SK-N-SH (cell line): ENCODE measurements at regions not wholly inside any gene's neighbourhood (a gene's known extent, or its start where the extent isn't known, plus 50 kb on each side); places are given as distances from the start of the nearest gene placed in this dataset.

Experiments used
- CTCF ChIA-PET: fragments of 300-600, 350-600 bp; formaldehyde crosslinking; extraction: SDS; loops from one replicate; lab custom pipeline; 2021; lab: Yijun Ruan, JAX
- POLR2A ChIA-PET: fragments of 350-600 bp; sonication (Branson Sonifier 250); formaldehyde crosslinking; extraction: SDS; loops from one replicate; lab custom pipeline; 2020; ENCODE audit warnings: antibody characterized with exemption, inconsistent platforms; lab: Yijun Ruan, JAX
- DNase-seq: peaks from one replicate; pipeline ENCODE4 v3.0.0; 2012
- H2AFZ ChIP-seq: fragments of 200-600 bp; sonication (generic); 2 replicates; pipeline ENCODE4 v1.8.1; 2016; ENCODE audit warnings: antibody characterized with exemption, mild to moderate bottlenecking, low read depth
- H3F3A ChIP-seq: fragments of 200-600 bp; sonication (generic); replicated peaks from 2 replicates; pipeline ENCODE3; 2016; ENCODE audit warnings: antibody characterized with exemption, mild to moderate bottlenecking; ENCODE audit not compliant: insufficient read depth
- H3K27ac ChIP-seq, 2 experiments: fragments of 200-500 bp in 1 of 2; fragments of 200-600 bp in 1 of 2; sonication (Bioruptor generic) in 1 of 2; sonication (generic), shearing (Covaris generic) in 1 of 2; 2 replicates each; pipeline versions ENCODE4 v1.5.1 to v1.6.1; 2014 to 2016; ENCODE audit warnings: low read depth in 2 of 2, inconsistent platforms in 1 of 2, low read length in 1 of 2, mild to moderate bottlenecking in 1 of 2, mixed read lengths in 1 of 2
- H3K27me3 ChIP-seq: fragments of 200-600 bp; sonication (generic), shearing (Covaris generic); 2 replicates; pipeline ENCODE4 v1.6.1; 2016; ENCODE audit warnings: mixed run types; ENCODE audit not compliant: insufficient read depth
- H3K36me3 ChIP-seq, 2 experiments: fragments of 200-500 bp in 1 of 2; fragments of 200-600 bp in 1 of 2; sonication (Bioruptor generic) in 1 of 2; sonication (generic) in 1 of 2; replicated peaks in 1 of 2; 2 replicates each; pipeline versions ENCODE3 to v1.5.1; 2014 to 2016; ENCODE audit warnings: low read length in 1 of 2, mild to moderate bottlenecking in 1 of 2; ENCODE audit not compliant: insufficient read depth in 2 of 2, control insufficient read depth in 1 of 2
- H3K4me1 ChIP-seq, 2 experiments: fragments of 200-500 bp in 1 of 2; fragments of 200-600 bp in 1 of 2; sonication (Bioruptor generic) in 1 of 2; sonication (generic), shearing (Covaris generic) in 1 of 2; 2 replicates each; pipeline versions ENCODE4 v1.5.1 to v1.6.1; 2014 to 2016; ENCODE audit warnings: low read depth in 1 of 2, low read length in 1 of 2, mixed run types in 1 of 2; ENCODE audit not compliant: insufficient read depth in 2 of 2, control insufficient read depth in 1 of 2
- H3K4me2 ChIP-seq: fragments of 200-600 bp; sonication (generic), shearing (Covaris generic); 2 replicates; pipeline ENCODE4 v1.6.1; 2017; ENCODE audit warnings: mixed run types
- H3K4me3 ChIP-seq, 2 experiments: fragments of 200-500 bp in 1 of 2; fragments of 200-600 bp in 1 of 2; sonication (Bioruptor generic) in 1 of 2; sonication (generic), shearing (Covaris generic) in 1 of 2; 2 replicates each; pipeline versions ENCODE4 v1.5.1 to v1.8.1; 2014 to 2016; ENCODE audit warnings: low read depth in 2 of 2, inconsistent platforms in 1 of 2, low read length in 1 of 2, mild to moderate bottlenecking in 1 of 2, mixed read lengths in 1 of 2, moderate library complexity in 1 of 2
- H3K79me2 ChIP-seq: fragments of 200-600 bp; sonication (generic); 2 replicates; pipeline ENCODE4 v1.8.1; 2017; ENCODE audit warnings: mild to moderate bottlenecking; ENCODE audit not compliant: insufficient read depth
- H3K9ac ChIP-seq: fragments of 200-600 bp; sonication (generic); 2 replicates; pipeline ENCODE4 v1.6.1; 2017; ENCODE audit warnings: mixed run types
- H3K9me2 ChIP-seq: fragments of 200-600 bp; sonication (generic); 2 replicates; pipeline ENCODE4 v1.6.1; 2017; ENCODE audit warnings: mixed run types
- H3K9me3 ChIP-seq: fragments of 200-600 bp; sonication (generic); 2 replicates; pipeline ENCODE4 v1.6.1; 2017; ENCODE audit warnings: mixed run types, mild to moderate bottlenecking, moderate library complexity
- H4K20me1 ChIP-seq: fragments of 200-600 bp; sonication (generic); 2 replicates; pipeline ENCODE4 v1.6.1; 2017; ENCODE audit warnings: mild to moderate bottlenecking, mixed run types; ENCODE audit not compliant: insufficient read depth
- CHD2 ChIP-seq: fragments of 150-350 bp; IDR thresholded peaks from 2 replicates; pipeline ENCODE4 v1.6.1; 2018; ENCODE audit warnings: low read length; ENCODE audit not compliant: partially characterized antibody
- ELF1 ChIP-seq: IDR thresholded peaks from 2 replicates; pipeline ENCODE4 v1.4.0; 2012
- EZH2phosphoT487 ChIP-seq: fragments of 200-600 bp; sonication (generic); IDR thresholded peaks from 2 replicates; pipeline ENCODE4 v1.6.1; 2017; ENCODE audit warnings: low read depth, mixed run types, mild to moderate bottlenecking, antibody characterized with exemption, moderate library complexity, borderline replicate concordance
- GABPA ChIP-seq: IDR thresholded peaks from 2 replicates; pipeline ENCODE4 v1.4.0; 2012; ENCODE audit warnings: low read depth, mild to moderate bottlenecking
- GATA2 ChIP-seq: sonication (generic); formaldehyde crosslinking; IDR thresholded peaks from 2 replicates; pipeline ENCODE4 v1.5.0; 2020; ENCODE audit warnings: mild to moderate bottlenecking, missing genetic modification reagents
- MXI1 ChIP-seq: IDR thresholded peaks from 2 replicates; pipeline ENCODE4 v1.6.1; 2012; ENCODE audit warnings: mild to moderate bottlenecking, low read depth, low read length, improper control_type of control experiment
- SIN3A ChIP-seq: IDR thresholded peaks from 2 replicates; pipeline ENCODE4 v1.6.1; 2012; ENCODE audit warnings: low read depth, mild to moderate bottlenecking, low read length, moderate library complexity, borderline replicate concordance
- TAF1 ChIP-seq: IDR thresholded peaks from 2 replicates; pipeline ENCODE4 v1.6.1; 2012; ENCODE audit warnings: low read depth, mild to moderate bottlenecking, low read length, moderate library complexity, borderline replicate concordance
- USF2 ChIP-seq: fragments of 150-350 bp; IDR thresholded peaks from 2 replicates; pipeline ENCODE4 v1.6.1; 2017; ENCODE audit warnings: antibody characterized with exemption, low read length, low read depth, borderline replicate concordance
- WGBS: methylation state at CpG from one replicate; pipeline ENCODE4 v1.1.6; 2017; ENCODE audit warnings: low lambda C conversion rate; 5-methylcytosine and 5-hydroxymethylcytosine counted together
- TF ChIP-seq, protein P1 (sequence below): IDR thresholded peaks from 2 replicates; pipeline ENCODE4 v1.6.1; 2012; ENCODE audit warnings: mild to moderate bottlenecking, low read depth, low read length, moderate library complexity
- TF ChIP-seq, protein P2 (sequence below): fragments of 200-600 bp; sonication (generic); IDR thresholded peaks from 2 replicates; pipeline ENCODE4 v1.6.1; 2017; ENCODE audit warnings: antibody characterized with exemption, mild to moderate bottlenecking, moderate library complexity

GRCh38 chr5:42896523-42896922 is 84.8 kb upstream of the SELENOP start:
- no peaks in the 10 kb centered on the region for H3F3A ChIP-seq
- H3K9me2 ChIP-seq = 0 out of 2 replicates have a peak, but pooled peaks cover 3% of the 10 kb centered on the region
- H3K36me3 ChIP-seq = no peaks in the 10 kb centered on the region
- no peak overlapping the region for H2AFZ ChIP-seq
- H4K20me1 ChIP-seq = no peaks in the 10 kb centered on the region
- WGBS = 6% methylated on average over 3 of the region's 3 CpGs
- no peaks in the 10 kb centered on the region for H3K79me2 ChIP-seq
- H3K4me3 ChIP-seq = no peak overlapping the region
- no peak overlapping the region for H3K9ac ChIP-seq
- H3K9me3 ChIP-seq = no peaks in the 10 kb centered on the region
- ChIA-PET CTCF (interaction anchor here (0.6 kb wide), 1 partner anchor 9 kb away, joined by 3 read pairs; no protein-coding TSS in a partner anchor), POLR2A (no interaction called here)
- TF ChIP-seq MXI1 (no peak), EZH2phosphoT487 (no peak), GATA2 (CRISPR knock-in tag) (no peak), ELF1 (no peak), USF2 (no peak), TAF1 (no peak), SIN3A (no peak), CHD2 (no peak), GABPA (no peak)
- TF ChIP-seq, protein P1, sequence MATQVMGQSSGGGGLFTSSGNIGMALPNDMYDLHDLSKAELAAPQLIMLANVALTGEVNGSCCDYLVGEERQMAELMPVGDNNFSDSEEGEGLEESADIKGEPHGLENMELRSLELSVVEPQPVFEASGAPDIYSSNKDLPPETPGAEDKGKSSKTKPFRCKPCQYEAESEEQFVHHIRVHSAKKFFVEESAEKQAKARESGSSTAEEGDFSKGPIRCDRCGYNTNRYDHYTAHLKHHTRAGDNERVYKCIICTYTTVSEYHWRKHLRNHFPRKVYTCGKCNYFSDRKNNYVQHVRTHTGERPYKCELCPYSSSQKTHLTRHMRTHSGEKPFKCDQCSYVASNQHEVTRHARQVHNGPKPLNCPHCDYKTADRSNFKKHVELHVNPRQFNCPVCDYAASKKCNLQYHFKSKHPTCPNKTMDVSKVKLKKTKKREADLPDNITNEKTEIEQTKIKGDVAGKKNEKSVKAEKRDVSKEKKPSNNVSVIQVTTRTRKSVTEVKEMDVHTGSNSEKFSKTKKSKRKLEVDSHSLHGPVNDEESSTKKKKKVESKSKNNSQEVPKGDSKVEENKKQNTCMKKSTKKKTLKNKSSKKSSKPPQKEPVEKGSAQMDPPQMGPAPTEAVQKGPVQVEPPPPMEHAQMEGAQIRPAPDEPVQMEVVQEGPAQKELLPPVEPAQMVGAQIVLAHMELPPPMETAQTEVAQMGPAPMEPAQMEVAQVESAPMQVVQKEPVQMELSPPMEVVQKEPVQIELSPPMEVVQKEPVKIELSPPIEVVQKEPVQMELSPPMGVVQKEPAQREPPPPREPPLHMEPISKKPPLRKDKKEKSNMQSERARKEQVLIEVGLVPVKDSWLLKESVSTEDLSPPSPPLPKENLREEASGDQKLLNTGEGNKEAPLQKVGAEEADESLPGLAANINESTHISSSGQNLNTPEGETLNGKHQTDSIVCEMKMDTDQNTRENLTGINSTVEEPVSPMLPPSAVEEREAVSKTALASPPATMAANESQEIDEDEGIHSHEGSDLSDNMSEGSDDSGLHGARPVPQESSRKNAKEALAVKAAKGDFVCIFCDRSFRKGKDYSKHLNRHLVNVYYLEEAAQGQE = no peak
- TF ChIP-seq, protein P2, sequence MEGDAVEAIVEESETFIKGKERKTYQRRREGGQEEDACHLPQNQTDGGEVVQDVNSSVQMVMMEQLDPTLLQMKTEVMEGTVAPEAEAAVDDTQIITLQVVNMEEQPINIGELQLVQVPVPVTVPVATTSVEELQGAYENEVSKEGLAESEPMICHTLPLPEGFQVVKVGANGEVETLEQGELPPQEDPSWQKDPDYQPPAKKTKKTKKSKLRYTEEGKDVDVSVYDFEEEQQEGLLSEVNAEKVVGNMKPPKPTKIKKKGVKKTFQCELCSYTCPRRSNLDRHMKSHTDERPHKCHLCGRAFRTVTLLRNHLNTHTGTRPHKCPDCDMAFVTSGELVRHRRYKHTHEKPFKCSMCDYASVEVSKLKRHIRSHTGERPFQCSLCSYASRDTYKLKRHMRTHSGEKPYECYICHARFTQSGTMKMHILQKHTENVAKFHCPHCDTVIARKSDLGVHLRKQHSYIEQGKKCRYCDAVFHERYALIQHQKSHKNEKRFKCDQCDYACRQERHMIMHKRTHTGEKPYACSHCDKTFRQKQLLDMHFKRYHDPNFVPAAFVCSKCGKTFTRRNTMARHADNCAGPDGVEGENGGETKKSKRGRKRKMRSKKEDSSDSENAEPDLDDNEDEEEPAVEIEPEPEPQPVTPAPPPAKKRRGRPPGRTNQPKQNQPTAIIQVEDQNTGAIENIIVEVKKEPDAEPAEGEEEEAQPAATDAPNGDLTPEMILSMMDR = no peak
- H3K4me2 ChIP-seq = no peak overlapping the region
- H3K4me1 ChIP-seq = no peaks in the 10 kb centered on the region
- DNase-seq = no peak
- H3K27ac ChIP-seq = no peak overlapping the region
- peaks cover 18% of the 10 kb centered on the region; the same call in 1 of the 2 replicates for H3K27me3 ChIP-seq
